ENCODE measurements at regions not wholly inside any gene's neighbourhood (a gene's known extent, or its start where the extent isn't known, plus 50 kb on each side); places are given as distances from the start of the nearest gene placed in this dataset.

DNA sequence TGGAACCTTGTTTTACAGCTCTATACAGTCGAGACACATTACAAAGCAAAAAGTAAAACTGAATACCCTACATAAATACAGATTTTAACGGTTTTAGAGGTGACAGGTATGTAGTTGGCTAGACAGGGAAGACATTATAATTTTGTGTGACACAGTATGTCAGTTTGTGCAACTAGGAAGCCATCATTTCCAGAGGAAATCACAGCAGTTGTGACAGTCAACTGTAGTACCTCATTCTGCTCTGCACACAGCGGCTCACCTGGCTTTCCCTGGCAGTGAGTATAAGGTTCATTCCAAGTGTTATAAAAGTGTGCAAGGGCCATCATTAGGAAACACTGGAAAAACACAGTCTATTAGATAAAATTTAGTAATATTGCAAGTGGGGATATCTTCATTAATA is 501.6 kb upstream of the PHF14 start:
- Mint-ChIP-seq H3K36me3 (ENCODE audit: low read depth, unreplicated experiment) (no peaks in the 10 kb centered on the region), H3K27ac (ENCODE audit: unreplicated experiment) (no peak overlapping the region), H3K27me3 (ENCODE audit: unreplicated experiment) (peaks cover 2% of the 10 kb centered on the region), H3K4me1 (ENCODE audit: unreplicated experiment) (no peaks in the 10 kb centered on the region), H3K4me3 (ENCODE audit: unreplicated experiment) (no peak overlapping the region), H3K9me3 (ENCODE audit: unreplicated experiment) (no peaks in the 10 kb centered on the region)
- TF ChIP-seq, protein P1, sequence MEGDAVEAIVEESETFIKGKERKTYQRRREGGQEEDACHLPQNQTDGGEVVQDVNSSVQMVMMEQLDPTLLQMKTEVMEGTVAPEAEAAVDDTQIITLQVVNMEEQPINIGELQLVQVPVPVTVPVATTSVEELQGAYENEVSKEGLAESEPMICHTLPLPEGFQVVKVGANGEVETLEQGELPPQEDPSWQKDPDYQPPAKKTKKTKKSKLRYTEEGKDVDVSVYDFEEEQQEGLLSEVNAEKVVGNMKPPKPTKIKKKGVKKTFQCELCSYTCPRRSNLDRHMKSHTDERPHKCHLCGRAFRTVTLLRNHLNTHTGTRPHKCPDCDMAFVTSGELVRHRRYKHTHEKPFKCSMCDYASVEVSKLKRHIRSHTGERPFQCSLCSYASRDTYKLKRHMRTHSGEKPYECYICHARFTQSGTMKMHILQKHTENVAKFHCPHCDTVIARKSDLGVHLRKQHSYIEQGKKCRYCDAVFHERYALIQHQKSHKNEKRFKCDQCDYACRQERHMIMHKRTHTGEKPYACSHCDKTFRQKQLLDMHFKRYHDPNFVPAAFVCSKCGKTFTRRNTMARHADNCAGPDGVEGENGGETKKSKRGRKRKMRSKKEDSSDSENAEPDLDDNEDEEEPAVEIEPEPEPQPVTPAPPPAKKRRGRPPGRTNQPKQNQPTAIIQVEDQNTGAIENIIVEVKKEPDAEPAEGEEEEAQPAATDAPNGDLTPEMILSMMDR (IDR thresholded peaks at IDR 0.05; ENCODE audit: unreplicated experiment), result no peak
- DNase-seq (ENCODE audit: low spot score), result no peak

DNA sequence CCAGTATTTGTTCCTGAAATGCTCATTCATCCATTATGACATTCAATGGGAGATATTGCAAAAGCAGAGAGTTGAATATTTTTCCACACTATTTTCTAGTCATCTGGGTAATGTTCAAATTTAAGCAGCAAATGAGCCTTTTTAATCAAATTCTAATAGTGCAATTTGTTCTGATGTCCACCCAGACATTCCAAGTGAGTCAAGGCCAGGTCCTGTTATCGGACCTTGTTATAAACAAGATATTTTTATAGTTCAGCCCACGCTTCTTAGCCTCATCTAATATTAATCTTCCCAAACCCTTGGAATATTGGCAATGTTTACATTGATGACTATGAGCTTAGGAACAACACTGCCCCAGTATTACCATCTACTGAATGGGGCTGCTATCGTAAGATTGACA is 500.1 kb upstream of the PHF14 start:
- no peaks in the 10 kb centered on the region for H3K36me3 Mint-ChIP-seq (ENCODE audit: low read depth, unreplicated experiment)
- no peaks in the 10 kb centered on the region for H3K4me1 Mint-ChIP-seq (ENCODE audit: unreplicated experiment)
- no peak overlapping the region for H3K4me3 Mint-ChIP-seq (ENCODE audit: unreplicated experiment)
- no peak for DNase-seq (ENCODE audit: low spot score)
- peaks cover 2% of the 10 kb centered on the region for H3K27me3 Mint-ChIP-seq (ENCODE audit: unreplicated experiment)
- H3K27ac Mint-ChIP-seq (ENCODE audit: unreplicated experiment), result no peak overlapping the region
- no peaks in the 10 kb centered on the region for H3K9me3 Mint-ChIP-seq (ENCODE audit: unreplicated experiment)
- TF ChIP-seq, protein P1 (IDR thresholded peaks at IDR 0.05; ENCODE audit: unreplicated experiment), result no peak

DNA sequence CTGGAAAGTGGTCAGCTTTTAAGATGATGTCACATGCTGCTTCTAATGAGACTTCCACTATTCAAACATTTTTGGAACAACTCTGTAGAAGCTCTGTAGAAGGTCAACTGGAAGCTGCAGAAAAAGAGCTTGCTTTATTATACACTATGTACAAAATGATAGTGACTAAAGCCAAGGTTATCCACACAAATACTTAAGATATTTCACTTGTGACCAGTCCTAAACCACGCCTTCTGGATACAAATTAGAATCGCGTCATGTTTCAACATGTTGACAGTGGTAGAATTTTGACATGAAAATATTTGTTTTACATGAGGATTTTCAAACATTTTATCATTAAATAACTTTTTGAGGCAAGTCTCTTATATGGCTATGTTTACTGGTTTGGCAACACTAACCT is 499.6 kb upstream of the PHF14 start:
- DNase-seq (ENCODE audit: low spot score), result no peak
- no peak overlapping the region for H3K4me3 Mint-ChIP-seq (ENCODE audit: unreplicated experiment)

DNA sequence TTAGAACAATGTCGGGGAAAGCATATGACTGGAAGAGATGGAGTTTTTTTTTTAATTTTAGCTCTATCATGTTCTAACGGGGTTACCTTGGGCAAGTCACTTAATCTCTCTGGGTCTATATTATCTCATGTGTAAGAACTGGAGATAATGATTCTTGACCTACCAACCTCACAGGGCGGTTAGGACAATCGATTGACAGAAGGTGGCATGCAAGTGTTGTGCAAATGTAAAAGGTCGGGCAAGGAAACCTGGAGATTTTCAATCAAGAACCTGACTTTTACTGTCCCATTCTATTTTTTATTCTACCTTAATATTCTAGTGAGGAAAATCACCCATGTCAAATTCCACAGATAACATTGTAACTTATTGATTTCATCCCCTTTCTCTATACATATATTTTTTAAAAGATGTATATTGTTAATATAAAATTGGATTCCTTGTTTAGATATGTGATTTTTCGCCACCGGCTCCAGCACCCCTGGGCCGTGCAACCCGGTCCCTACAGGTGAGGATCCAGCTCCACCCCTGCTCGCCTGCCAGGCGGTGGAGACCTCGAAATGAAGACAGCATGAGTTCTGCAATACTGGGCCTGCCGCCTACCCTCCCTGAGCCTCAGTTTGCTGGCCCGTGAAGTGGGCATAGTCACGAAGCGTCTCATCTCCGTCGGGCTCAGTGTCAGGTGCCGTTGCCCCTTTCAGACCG is 497.6 kb upstream of the PHF14 start:
- no peak for DNase-seq (ENCODE audit: low spot score)
- Mint-ChIP-seq H3K27me3 (ENCODE audit: unreplicated experiment) (peaks cover 2% of the 10 kb centered on the region), H3K36me3 (ENCODE audit: low read depth, unreplicated experiment) (no peaks in the 10 kb centered on the region), H3K27ac (ENCODE audit: unreplicated experiment) (no peak overlapping the region), H3K9me3 (ENCODE audit: unreplicated experiment) (no peaks in the 10 kb centered on the region), H3K4me3 (ENCODE audit: unreplicated experiment) (no peak overlapping the region), H3K4me1 (ENCODE audit: unreplicated experiment) (no peaks in the 10 kb centered on the region)
- TF ChIP-seq, protein P1 (IDR thresholded peaks at IDR 0.05; ENCODE audit: unreplicated experiment), result no peak

More for the DNA sequence above, 499.6 kb upstream of the PHF14 start:
- no peaks in the 10 kb centered on the region for H3K36me3 Mint-ChIP-seq (ENCODE audit: low read depth, unreplicated experiment)
- H3K27ac Mint-ChIP-seq (ENCODE audit: unreplicated experiment), result no peak overlapping the region
- no peaks in the 10 kb centered on the region for H3K9me3 Mint-ChIP-seq (ENCODE audit: unreplicated experiment)
- peaks cover 2% of the 10 kb centered on the region for H3K27me3 Mint-ChIP-seq (ENCODE audit: unreplicated experiment)
- TF ChIP-seq, protein P1 (IDR thresholded peaks at IDR 0.05; ENCODE audit: unreplicated experiment), result no peak
- no peaks in the 10 kb centered on the region for H3K4me1 Mint-ChIP-seq (ENCODE audit: unreplicated experiment)

DNA sequence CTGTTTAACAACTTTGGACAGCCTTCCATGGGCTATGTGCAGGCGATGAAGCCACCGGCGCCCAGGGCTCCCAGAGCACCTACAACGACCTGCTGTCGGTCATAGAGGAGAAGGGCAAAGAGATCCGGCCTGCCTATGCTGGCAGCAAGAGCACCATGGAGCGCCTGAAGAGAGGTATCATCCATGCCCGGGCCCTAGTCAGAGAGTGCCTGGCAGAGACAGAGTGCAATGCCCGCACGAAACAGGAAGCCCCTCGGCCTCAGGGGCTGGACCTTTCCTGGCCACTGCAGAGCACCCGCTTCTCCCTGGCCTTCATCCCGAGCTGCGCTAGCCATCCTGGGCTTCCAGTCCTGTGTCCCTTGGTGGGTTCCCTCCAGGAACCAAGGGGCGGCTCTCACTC is 497.0 kb upstream of the PHF14 start:
- Mint-ChIP-seq H3K27me3 (ENCODE audit: unreplicated experiment) (peaks cover 2% of the 10 kb centered on the region), H3K4me3 (ENCODE audit: unreplicated experiment) (no peak overlapping the region), H3K9me3 (ENCODE audit: unreplicated experiment) (no peaks in the 10 kb centered on the region), H3K4me1 (ENCODE audit: unreplicated experiment) (no peaks in the 10 kb centered on the region), H3K27ac (ENCODE audit: unreplicated experiment) (no peak overlapping the region), H3K36me3 (ENCODE audit: low read depth, unreplicated experiment) (no peaks in the 10 kb centered on the region)
- DNase-seq (ENCODE audit: low spot score), result no peak
- TF ChIP-seq, protein P1 (IDR thresholded peaks at IDR 0.05; ENCODE audit: unreplicated experiment), result no peak

All from endothelial cell (in vitro differentiated cells).